Astrocyte of the spinal cord (primary cell): ENCODE measurements at regions not wholly inside any gene's neighbourhood (a gene's known extent, or its start where the extent isn't known, plus 50 kb on each side); places are given as distances from the start of the nearest gene placed in this dataset.
"Not testable (repeated sequence)": the region's sequence is repeated elsewhere in the genome, so short reads cannot be mapped to it uniquely, and the experiment has no call there.

ENCODE experiments used
- DNase-seq: peaks from one replicate; pipeline ENCODE4 v3.0.0; 2011; ENCODE audit warnings: low read depth, low spot score
- H3K4me3 ChIP-seq: 2 replicates; pipeline ENCODE4 v1.5.1; 2011; ENCODE audit warnings: low read depth, mild to moderate bottlenecking, low read length, moderate library complexity
- in situ Hi-C: cut with HindIII; loops from 2 replicates; pipeline ENCODE4 v1.10.0; 2017; ENCODE audit warnings: low sequenced_read_pairs

DNA sequence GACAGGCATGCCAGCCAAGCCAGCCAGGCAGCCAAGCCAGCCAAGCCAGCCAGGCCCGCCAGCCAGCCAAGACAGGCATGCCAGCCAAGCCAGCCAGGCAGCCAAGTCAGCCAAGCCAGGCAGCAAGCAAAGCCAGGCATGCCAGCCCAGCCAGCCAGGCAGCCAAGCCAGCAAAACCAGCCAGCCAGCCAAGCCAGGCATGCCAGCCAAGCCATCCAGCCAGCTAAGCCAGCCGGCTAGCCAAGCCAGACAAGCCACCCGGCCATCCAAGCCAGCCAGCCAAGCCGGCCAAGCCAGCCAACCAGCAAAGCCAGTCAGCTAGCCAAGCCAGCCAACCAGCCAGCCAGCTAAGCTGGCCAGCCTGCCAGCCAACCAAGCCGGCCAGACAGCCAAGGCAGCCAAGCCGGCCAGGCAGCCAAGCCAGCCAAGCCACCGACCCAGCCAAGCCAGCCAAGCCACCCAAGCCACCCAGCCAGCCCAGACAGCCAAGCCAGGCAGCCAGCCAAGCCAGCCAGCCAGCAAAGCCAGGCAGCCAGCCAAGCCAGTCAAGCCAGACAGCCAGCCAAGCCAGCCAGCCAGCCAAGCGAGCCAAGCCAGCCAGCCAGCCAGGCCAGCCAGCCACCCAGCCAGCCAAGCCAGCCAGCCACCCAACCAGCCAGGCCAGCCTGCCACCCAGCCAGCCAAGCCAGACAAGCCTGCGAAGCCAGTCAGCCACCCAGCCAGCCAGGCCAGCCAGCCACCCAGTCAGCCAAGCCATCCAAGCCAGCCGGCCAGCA lies 332.9 kb upstream of the PLGLB2 start:
- in situ Hi-C loops, H3K4me3 ChIP-seq, DNase-seq: not testable (repeated sequence)

DNA sequence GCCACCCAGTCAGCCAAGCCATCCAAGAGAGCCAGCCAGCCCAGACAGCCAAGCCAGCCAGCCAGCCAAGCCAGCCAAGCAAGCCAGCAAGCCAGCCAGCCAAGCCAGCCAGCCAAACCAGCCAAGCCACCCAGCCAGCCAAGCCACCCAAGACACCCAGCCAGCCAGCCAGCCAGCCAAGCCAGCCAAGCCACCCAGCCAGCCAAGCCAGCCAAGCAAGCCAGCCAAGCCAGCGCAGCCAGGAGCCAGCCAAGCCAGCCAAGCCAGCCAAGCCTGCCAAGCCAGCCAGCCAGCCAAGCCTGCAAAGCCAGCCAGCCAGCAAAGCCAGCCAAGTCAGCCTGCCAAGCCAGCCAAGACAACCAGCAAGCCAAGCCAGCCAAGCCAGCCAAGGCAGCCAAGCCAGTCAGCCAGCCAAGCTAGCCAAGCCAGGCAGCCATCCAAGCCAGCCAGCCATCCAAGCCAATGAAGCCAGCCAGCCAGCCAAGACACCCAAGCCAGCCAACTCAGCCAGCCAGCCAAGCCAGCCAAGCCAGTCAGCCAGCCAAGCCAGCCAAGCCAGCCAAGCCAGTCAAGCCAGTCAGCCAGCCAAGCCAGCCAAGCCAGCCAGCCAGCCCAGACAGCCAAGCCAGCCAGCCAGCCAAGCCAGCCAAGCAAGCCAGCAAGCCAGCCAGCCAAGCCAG lies 332.2 kb upstream of the PLGLB2 start:
- H3K4me3 ChIP-seq, in situ Hi-C loops, DNase-seq: not testable (repeated sequence)

DNA sequence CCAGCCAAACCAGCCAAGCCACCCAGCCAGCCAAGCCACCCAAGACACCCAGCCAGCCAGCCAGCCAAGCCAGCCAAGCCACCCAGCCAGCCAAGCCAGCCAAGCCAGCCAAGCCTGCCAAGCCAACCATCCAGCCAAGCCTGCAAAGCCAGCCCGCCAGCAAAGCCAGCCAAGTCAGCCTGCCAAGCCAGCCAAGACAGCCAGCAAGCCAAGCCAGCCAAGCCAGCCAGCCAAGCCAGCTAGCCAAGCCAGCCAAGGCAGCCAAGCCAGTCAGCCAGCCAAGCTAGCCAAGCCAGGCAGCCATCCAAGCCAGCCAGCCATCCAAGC lies 331.7 kb upstream of the PLGLB2 start:
- H3K4me3 ChIP-seq, DNase-seq, in situ Hi-C loops: not testable (repeated sequence)

DNA sequence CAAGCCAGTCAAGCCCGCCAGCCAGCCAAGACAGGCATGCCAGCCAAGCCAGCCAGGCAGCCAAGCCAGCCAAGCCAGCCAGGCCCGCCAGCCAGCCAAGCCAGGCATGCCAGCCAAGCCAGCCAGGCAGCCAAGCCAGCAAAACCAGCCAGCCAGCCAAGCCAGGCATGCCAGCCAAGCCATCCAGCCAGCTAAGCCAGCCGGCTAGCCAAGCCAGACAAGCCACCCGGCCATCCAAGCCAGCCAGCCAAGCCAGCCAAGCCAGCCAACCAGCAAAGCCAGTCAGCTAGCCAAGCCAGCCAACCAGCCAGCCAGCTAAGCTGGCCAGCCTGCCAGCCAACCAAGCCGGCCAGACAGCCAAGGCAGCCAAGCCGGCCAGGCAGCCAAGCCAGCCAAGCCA lies 330.7 kb upstream of the PLGLB2 start:
- in situ Hi-C loops, DNase-seq, H3K4me3 ChIP-seq: not testable (repeated sequence)

DNA sequence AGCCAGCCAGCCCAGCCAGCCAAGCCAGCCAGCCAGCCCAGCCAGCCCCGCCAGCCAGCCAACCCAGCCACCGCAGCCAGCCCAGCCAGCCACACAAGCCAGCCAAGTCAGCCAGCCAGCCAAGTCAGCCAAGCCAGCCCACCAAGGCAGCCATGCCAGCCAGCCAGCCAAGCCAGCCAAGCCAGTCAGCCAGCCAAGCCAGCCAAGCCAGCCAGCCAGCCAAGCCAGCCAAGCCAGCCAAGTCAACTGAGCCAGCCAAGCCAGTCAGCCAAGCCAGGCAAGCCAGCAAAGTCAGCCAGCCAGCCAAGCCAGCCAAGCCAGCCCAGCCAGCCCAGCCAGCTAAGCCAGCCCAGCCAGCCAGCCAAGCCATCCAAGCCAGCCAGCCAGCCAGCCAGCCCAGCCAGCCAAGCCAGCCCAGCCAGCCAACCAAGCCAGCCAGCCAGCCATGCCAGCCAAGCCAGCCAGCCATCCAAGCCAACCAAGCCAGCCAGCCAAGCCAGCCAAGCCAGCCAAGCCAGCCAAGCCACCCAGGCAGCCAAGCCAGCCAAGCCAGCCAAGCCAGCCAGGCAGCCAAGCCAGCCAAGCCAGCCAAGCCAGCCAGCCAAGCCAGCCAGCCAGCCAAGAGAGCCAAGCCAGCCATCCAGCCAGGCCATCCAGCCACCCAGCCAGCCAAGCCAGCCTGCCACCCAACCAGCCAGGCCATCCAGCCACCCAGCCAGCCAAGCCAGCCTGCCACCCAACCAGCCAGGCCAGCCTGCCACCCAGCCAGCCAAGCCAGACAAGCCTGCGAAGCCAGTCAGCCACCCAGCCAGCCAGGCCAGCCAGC lies 329.9 kb upstream of the PLGLB2 start:
- H3K4me3 ChIP-seq, DNase-seq, in situ Hi-C loops: not testable (repeated sequence)

DNA sequence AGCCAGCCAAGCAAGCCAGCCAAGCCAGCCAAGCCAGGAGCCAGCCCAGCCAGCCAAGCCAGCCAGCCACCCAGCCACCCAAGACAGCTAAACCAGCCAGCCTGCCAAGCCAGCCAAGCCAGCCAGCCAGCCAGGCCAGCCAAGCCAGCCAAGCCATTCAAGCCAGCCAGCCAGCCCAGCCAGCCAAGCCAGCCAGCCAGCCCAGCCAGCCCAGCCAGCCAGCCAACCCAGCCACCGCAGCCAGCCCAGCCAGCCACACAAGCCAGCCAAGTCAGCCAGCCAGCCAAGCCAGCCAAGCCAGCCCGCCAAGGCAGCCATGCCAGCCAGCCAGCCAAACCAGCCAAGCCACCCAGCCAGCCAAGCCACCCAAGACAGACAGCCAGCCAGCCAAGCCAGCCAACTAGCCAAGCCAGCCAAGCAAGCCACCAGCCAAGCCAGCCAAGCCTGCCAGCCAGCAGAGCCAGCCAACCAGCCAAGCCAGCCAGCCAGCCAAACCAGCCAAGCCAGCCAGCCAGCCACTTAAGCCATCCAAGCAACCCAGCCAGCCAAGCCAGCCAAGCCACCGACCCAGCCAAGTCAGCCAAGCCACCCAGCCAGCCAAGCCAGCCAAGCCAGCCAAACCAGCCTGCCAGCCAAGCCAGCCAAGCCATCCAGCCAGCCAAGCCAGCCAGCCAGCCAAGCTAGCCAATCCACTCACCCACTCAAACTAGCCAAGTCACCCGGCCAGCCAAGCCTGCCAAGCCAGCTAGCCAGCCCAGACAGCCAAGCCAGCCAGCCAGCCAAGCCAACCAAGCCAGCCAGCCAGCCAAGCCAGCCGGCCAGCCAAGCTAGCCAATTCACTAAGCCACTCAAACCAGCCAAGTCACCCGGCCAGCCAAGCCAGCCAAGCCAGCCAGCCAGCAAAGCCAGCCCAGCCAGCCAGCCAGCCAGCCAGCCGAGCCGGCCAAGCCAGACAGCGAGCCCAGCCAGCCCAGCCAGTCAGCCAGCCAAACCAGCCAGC lies 328.8 kb upstream of the PLGLB2 start:
- H3K4me3 ChIP-seq, in situ Hi-C loops, DNase-seq: not testable (repeated sequence)

DNA sequence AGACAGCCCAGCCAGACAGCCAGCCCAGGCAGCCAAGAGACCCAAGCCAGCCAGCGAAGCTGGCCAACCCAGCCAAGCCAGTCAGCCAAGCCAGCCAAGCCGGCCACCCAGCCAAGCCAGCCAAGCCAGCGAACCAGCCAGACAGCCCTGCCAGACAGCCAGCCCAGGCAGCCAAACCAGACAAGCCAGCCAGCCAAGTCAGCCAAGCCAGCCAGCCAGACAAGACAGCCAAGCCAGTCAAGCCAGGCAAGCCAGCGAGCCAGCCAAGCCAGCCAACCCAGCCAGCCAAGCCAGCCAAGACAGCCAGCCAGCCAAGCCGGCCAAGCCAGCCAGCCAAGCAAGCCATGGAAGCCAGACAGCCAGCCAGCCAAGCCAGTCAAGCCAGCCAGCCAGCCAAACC lies 327.9 kb upstream of the PLGLB2 start:
- DNase-seq, in situ Hi-C loops: not testable (repeated sequence)

DNA sequence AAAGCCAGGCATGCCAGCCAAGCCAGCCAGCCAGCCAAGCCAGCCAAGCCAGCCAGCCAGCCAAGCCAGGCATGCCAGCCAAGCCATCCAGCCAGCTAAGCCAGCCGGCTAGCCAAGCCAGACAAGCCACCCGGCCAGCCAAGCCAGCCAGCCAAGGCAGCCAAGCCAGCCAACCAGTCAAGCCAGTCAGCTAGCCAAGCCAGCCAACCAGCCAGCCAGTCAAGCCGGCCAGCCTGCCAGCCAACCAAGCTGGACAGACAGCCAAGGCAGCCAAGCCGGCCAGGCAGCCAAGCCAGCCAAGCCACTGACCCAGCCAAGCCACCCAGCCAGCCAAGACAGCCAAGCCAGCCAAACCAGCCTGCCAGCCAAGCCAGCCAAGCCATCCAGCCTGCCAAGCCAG lies 326.9 kb upstream of the PLGLB2 start:
- H3K4me3 ChIP-seq, in situ Hi-C loops, DNase-seq: not testable (repeated sequence)

More for the DNA sequence above, 327.9 kb upstream of the PLGLB2 start:
- H3K4me3 ChIP-seq = not testable (repeated sequence)

DNA sequence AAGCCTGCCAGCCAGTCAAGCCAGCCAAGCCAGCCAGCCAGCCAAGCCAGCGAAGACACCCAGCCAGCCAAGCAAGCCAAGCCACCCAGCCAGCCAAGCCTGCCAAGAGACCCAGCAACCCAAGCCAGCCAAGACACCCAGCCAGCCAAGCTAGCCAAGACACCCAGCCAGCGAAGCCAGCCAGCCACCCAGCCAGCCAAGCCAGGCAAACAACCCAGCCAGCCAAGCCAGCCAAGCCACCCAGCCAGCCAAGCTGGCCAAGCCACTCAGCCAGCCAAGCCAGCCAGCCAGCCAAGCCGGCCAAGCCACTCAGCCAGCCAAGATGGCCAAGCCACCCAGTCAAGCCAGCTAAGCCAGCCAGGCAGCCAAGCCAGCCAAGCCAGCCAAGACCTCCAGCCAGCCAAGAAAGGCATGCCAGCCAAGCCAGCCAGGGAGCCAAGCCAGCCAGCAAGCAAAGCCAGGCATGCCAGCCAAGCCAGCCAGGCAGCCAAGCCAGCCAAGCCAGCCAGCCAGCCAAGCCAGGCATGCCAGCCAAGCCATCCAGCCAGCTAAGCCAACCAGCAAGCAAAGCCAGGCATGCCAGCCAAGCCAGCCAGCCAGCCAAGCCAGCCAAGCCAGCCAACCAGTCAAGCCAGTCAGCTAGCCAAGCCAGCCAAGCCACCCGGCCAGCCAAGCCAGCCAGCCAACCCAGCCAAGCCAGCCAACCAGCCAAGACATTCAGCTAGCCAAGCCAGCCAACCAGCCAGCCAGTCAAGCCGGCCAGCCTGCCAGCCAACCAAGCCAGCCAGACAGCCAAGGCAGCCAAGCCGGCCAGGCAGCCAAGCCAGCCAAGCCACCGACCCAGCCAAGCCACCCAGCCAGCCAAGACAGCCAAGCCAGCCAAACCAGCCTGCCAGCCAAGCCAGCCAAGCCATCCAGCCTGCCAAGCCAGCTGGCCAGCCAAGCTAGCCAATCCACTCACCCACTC lies 323.8 kb upstream of the PLGLB2 start:
- DNase-seq, H3K4me3 ChIP-seq, in situ Hi-C loops: not testable (repeated sequence)

DNA sequence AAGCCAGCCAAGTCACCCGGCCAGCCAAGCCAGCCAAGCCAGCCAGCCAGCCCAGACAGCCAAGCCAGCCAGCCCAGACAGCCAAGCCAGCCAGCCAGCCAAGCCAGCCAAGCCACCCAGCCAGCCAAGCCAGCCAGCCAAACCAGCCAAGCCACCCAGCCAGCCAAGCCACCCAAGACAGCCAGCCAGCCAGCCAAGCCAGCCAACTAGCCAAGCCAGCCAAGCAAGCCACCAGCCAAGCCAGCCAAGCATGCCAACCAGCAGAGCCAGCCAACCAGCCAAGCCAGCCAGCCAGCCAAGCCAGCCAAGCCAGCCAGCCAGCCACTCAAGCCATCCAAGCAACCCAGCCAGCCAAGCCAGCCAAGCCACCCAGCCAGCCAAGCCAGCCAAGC lies 323.1 kb upstream of the PLGLB2 start:
- DNase-seq, in situ Hi-C loops, H3K4me3 ChIP-seq: not testable (repeated sequence)

DNA sequence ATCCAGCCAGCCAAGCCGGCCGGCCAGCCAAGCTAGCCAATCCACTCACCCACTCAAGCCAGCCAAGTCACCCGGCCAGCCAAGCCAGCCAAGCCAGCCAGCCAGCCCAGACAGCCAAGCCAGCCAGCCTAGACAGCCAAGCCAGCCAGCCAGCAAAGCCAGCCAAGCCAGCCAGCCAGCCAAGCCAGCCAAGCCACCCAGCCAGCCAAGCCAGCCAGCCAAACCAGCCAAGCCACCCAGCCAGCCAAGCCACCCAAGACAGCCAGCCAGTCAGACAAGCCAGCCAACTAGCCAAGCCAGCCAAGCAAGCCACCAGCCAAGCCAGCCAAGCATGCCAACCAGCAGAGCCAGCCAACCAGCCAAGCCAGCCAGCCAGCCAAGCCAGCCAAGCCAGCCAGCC lies 322.7 kb upstream of the PLGLB2 start:
- in situ Hi-C loops, H3K4me3 ChIP-seq, DNase-seq: not testable (repeated sequence)

DNA sequence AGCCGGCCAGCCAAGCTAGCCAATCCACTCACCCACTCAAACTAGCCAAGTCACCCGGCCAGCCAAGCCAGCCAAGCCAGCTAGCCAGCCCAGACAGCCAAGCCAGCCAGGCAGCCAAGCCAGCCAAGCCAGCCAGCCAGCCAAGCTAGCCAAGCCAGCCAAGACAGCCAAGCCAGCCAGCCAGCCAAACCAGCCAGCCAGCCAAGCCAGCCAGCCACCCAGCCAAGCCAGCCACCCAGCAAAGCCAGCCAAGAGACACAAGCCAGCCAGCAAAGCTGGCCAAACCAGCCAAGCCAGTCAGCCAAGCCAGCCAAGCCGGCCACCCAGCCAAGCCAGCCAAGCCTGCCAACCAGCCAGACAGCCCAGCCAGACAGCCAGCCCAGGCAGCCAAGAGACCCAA lies 322.2 kb upstream of the PLGLB2 start:
- DNase-seq, H3K4me3 ChIP-seq, in situ Hi-C loops: not testable (repeated sequence)

DNA sequence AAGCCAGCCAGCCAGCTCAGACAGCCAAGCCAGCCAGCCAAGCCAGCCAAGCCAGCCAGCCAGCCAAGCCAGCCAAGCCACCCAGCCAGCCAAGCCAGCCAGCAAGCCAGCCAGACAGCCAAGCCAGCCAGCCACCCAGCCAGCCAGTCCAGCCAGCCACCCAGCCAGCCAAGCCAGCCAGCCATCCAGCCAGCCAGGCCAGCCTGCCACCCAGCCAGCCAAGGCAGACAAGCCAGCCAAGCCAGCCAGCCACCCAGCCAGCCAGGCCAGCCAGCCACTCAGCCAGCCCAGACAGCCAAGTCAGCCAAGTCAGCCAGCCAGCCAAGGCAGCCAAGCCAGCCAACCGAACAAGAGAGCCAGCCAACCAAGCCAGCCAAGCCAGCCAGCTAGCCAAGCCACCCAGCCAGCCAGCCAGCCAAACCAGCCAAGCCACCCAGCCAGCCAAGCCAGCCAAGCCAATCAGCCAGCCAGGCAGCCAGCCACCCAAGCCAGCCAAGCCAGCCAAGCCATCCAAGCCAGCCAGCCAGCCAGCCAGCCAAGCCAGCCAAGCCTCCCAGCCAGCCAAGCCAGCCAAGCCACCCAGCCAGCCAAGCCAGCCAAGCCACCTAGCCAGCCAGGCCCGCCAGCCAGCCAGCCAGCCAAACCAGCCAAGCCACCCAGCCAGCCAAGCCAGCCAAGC lies 319.3 kb upstream of the PLGLB2 start:
- H3K4me3 ChIP-seq, in situ Hi-C loops, DNase-seq: not testable (repeated sequence)

DNA sequence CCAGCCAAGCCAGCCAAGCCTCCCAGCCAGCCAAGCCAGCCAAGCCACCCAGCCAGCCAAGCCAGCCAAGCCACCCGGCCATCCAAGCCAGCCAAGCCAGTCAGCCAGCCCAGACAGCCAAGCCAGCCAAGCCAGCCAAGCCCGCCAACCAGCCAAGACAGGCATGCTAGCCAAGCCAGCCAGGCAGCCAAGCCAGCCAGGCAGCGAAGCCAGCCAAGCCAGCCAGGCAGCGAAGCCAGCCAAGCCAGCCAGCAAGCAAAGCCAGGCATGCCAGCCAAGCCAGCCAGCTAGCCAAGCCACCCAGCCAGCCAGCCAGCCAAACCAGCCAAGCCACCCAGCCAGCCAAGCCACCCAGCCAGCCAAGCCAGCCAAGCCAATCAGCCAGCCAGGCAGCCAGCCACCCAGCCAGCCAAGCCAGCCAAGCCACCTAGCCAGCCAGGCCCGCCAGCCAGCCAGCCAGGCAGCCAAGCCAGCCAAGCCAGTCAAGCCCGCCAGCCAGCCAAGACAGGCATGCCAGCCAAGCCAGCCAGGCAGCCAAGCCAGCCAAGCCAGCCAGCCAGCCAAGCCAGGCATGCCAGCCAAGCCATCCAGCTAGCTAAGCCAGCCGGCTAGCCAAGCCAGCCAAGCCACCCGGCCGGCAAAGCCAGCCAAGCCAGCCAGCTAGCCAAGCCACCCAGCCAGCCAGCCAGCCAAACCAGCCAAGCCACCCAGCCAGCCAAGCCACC lies 318.5 kb upstream of the PLGLB2 start:
- H3K4me3 ChIP-seq, DNase-seq, in situ Hi-C loops: not testable (repeated sequence)

DNA sequence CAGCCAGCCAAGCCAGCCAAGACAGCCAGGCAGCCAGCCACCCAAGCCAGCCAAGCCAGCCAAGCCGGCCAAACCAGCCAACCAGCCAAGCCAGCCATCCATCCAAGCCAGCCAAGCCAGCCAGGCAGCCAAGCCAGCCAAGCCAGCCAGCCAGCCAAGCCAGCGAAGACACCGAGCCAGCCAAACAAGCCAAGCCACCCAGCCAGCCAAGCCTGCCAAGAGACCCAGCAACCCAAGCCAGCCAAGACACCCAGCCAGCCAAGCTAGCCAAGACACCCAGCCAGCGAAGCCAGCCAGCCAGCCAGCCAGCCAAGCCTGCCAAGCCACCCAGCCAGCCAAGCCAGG lies 318.0 kb upstream of the PLGLB2 start:
- in situ Hi-C loops, H3K4me3 ChIP-seq, DNase-seq: not testable (repeated sequence)
